Fibroblast of lung (primary cell): ENCODE measurements at regions not wholly inside any gene's neighbourhood (a gene's known extent, or its start where the extent isn't known, plus 50 kb on each side); places are given as distances from the start of the nearest gene placed in this dataset.
"Not testable (repeated sequence)": the region's sequence is repeated elsewhere in the genome, so short reads cannot be mapped to it uniquely, and the experiment has no call there.

ENCODE experiments used
- DNase-seq, 2 donors: peaks; one replicate each; pipeline versions ENCODE4 v3.0.0 to v3.0.0-alpha.2; 2010; ENCODE audit warnings: low read depth in 2 of 2
- H2AFZ ChIP-seq: 2 replicates; pipeline ENCODE4 v1.5.1; 2012; ENCODE audit warnings: low read length, control low read depth, inconsistent platforms
- H3K27ac ChIP-seq: 2 replicates; pipeline ENCODE4 v1.5.1; 2011; ENCODE audit warnings: low read length, control low read depth; ENCODE audit not compliant: insufficient read depth
- H3K27me3 ChIP-seq: 2 replicates; pipeline ENCODE4 v1.5.1; 2011; ENCODE audit warnings: mild to moderate bottlenecking, low read length; ENCODE audit not compliant: control insufficient read depth, insufficient read depth
- H3K36me3 ChIP-seq: 2 replicates; pipeline ENCODE4 v1.5.1; 2011; ENCODE audit warnings: low read length; ENCODE audit not compliant: control insufficient read depth, insufficient read depth
- H3K4me1 ChIP-seq: 2 replicates; pipeline ENCODE4 v1.5.1; 2011; ENCODE audit warnings: low read length; ENCODE audit not compliant: control insufficient read depth, insufficient read depth; ENCODE audit errors: extremely low read depth
- H3K4me2 ChIP-seq: 2 replicates; pipeline ENCODE4 v1.5.1; 2011; ENCODE audit warnings: low read length, control low read depth; ENCODE audit not compliant: insufficient read depth; ENCODE audit errors: extremely low read depth
- H3K4me3 ChIP-seq, 4 experiments: fragments of 200-600 bp in 1 of 4; sonication (generic) in 1 of 4; replicated peaks in 1 of 4; 2 replicates each; pipeline ENCODE4 v1.5.1; 2011 to 2016; ENCODE audit warnings: low read length in 4 of 4, low read depth in 3 of 4, mild to moderate bottlenecking in 3 of 4, control low read depth in 2 of 4, inconsistent platforms in 1 of 4, mixed read lengths in 1 of 4; ENCODE audit not compliant: insufficient read depth in 1 of 4; ENCODE audit errors: control extremely low read depth in 1 of 4
- H3K79me2 ChIP-seq: 2 replicates; pipeline ENCODE4 v1.5.1; 2012; ENCODE audit warnings: mild to moderate bottlenecking, low read length, inconsistent platforms; ENCODE audit not compliant: control insufficient read depth, insufficient read depth
- H3K9ac ChIP-seq: 2 replicates; pipeline ENCODE4 v1.5.1; 2011; ENCODE audit warnings: mild to moderate bottlenecking, low read length, control low read depth; ENCODE audit not compliant: insufficient read depth
- H3K9me3 ChIP-seq: 2 replicates; pipeline ENCODE4 v1.5.1; 2012; ENCODE audit warnings: low read depth, low read length; ENCODE audit not compliant: control insufficient read depth, insufficient read depth
- H4K20me1 ChIP-seq: 2 replicates; pipeline ENCODE4 v1.5.1; 2011; ENCODE audit warnings: low read length; ENCODE audit not compliant: control insufficient read depth, insufficient read depth; ENCODE audit errors: extremely low read depth
- EZH2 ChIP-seq: IDR thresholded peaks from 2 replicates; pipeline ENCODE4 v1.5.1; 2012; ENCODE audit warnings: low read length, control low read depth, mild to moderate bottlenecking; ENCODE audit errors: missing control alignments
- TF ChIP-seq, protein P1 (sequence below), 2 donors: IDR thresholded peaks in 1 of 2; conservative IDR thresholded peaks in 1 of 2; 1 replicate in 1 of 2; 2 replicates in 1 of 2; pipeline ENCODE4 v1.5.1; 2011 to 2012; ENCODE audit warnings: low read length in 2 of 2, control low read depth in 1 of 2, inconsistent platforms in 1 of 2, low read depth in 1 of 2, mild to moderate bottlenecking in 1 of 2

DNA sequence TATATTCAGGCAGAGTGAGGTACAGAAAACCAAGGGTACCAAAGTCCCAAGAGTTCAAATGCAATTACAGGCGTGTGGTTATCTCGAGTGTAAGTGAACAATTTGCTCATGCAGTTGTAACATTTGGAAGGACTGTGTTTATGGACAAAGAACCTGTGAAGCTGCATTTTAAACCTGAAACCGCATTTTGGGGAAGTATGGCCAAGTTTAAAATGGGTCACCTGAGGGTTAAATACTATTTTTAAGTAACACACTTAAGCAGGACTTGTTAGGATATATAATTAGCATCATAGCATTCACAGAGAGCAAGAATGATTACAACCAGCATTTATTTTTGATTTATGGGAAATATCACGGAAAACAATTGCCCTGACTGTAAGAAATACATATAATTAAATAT is 79.1 kb upstream of the LCORL start:
- no peaks in the 10 kb centered on the region for H3K9me3 ChIP-seq
- H3K4me3 ChIP-seq = no peak overlapping the region
- no peaks in the 10 kb centered on the region for H3K4me1 ChIP-seq
- no peaks in the 10 kb centered on the region for H4K20me1 ChIP-seq
- H3K9ac ChIP-seq = no peak overlapping the region
- H3K27ac ChIP-seq = no peak overlapping the region
- H3K4me2 ChIP-seq = no peak overlapping the region
- no peaks in the 10 kb centered on the region for H3K79me2 ChIP-seq
- no peaks in the 10 kb centered on the region for H3K36me3 ChIP-seq
- no peaks in the 10 kb centered on the region for H3K27me3 ChIP-seq
- TF ChIP-seq, protein P1, sequence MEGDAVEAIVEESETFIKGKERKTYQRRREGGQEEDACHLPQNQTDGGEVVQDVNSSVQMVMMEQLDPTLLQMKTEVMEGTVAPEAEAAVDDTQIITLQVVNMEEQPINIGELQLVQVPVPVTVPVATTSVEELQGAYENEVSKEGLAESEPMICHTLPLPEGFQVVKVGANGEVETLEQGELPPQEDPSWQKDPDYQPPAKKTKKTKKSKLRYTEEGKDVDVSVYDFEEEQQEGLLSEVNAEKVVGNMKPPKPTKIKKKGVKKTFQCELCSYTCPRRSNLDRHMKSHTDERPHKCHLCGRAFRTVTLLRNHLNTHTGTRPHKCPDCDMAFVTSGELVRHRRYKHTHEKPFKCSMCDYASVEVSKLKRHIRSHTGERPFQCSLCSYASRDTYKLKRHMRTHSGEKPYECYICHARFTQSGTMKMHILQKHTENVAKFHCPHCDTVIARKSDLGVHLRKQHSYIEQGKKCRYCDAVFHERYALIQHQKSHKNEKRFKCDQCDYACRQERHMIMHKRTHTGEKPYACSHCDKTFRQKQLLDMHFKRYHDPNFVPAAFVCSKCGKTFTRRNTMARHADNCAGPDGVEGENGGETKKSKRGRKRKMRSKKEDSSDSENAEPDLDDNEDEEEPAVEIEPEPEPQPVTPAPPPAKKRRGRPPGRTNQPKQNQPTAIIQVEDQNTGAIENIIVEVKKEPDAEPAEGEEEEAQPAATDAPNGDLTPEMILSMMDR (conservative IDR thresholded peaks at IDR 0.05 in 1 of 2, IDR thresholded peaks at IDR 0.05 in 1 of 2; ENCODE audit: low read depth in 1 of 2, low read length in 2 of 2) = no peak
- TF ChIP-seq EZH2 = no peak
- no peak for DNase-seq
- no peak overlapping the region for H2AFZ ChIP-seq

DNA sequence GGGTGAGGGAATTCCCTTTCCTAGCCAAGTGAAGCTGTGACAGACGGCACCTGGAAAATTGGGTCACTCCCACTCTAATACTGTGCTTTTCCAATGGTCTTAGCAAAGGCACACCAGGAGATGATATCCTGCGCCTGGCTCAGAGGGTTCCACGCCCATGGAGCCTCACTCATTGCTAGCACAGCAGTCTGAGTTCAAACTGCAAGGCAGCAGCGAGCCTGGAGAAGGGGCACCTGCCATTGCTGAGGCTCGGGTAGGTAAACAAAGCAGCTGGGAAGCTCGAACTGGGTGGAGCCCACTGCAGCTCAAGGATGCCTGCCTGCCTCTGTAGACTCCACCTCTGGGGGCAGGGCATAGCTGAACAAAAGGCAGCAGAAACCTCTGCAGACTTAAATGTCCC is 68.9 kb upstream of the LCORL start:
- not testable (repeated sequence) for H3K4me2 ChIP-seq, H3K9ac ChIP-seq, H3K27me3 ChIP-seq, H3K27ac ChIP-seq, H4K20me1 ChIP-seq, H3K36me3 ChIP-seq, H2AFZ ChIP-seq, H3K79me2 ChIP-seq, H3K4me1 ChIP-seq, H3K4me3 ChIP-seq, H3K9me3 ChIP-seq, DNase-seq

DNA sequence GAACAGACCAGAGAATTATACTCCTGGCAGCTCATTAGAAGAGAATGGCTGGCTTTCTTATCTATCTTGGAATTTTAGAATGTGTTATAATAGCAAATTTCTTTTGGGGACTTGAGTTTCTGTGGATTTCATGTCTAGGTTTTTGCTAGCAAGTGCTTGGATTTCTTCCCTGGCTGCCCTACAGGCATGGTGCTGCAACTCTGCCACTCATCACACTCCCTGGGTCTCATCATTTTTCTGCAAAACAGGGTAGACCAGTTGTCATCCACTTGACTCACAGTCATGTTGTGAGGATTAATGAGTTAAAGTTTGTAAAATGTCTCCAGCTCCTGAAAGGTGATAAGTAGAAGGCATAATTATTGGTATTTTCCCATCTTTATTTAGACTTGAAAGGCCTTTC is 60.7 kb upstream of the LCORL start:
- TF ChIP-seq, protein P1 (conservative IDR thresholded peaks at IDR 0.05 in 1 of 2, IDR thresholded peaks at IDR 0.05 in 1 of 2; ENCODE audit: low read depth in 1 of 2, low read length in 2 of 2) = no peak
- Histone ChIP-seq H3K9me3 (no peaks in the 10 kb centered on the region), H3K4me1 (no peaks in the 10 kb centered on the region), H3K79me2 (no peaks in the 10 kb centered on the region), H3K36me3 (no peaks in the 10 kb centered on the region), H3K4me3 (no peak overlapping the region), H3K27ac (no peak overlapping the region), H3K27me3 (no peaks in the 10 kb centered on the region), H4K20me1 (no peaks in the 10 kb centered on the region), H3K9ac (no peak overlapping the region), H2AFZ (no peak overlapping the region), H3K4me2 (no peak overlapping the region)
- no peak for DNase-seq

DNA sequence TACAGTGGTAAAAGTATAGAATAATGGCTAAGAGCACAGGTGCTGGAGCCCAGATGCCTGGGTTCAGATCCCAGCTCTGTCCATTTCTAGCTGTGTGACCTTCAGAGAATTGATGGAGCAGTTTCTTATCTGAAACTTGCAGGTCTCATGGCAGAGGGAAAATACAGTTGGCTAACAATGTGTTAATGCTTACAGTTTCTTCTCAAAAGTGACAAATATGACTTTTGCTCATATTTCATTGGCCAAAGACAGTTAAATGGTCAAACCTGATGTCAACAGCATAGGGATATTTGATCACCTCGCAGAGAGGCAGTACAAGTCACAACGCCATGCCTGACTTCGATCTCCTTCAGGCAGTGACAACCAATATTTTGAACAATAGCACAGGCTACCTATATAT is 60.2 kb upstream of the LCORL start:
- Histone ChIP-seq H3K4me3 (no peak overlapping the region), H3K4me2 (no peak overlapping the region), H3K4me1 (no peaks in the 10 kb centered on the region), H3K36me3 (no peaks in the 10 kb centered on the region), H4K20me1 (no peaks in the 10 kb centered on the region), H3K9ac (no peak overlapping the region), H3K9me3 (no peaks in the 10 kb centered on the region), H3K27me3 (no peaks in the 10 kb centered on the region), H3K27ac (no peak overlapping the region), H3K79me2 (no peaks in the 10 kb centered on the region), H2AFZ (no peak overlapping the region)
- no peak for TF ChIP-seq EZH2
- TF ChIP-seq, protein P1 (conservative IDR thresholded peaks at IDR 0.05 in 1 of 2, IDR thresholded peaks at IDR 0.05 in 1 of 2; ENCODE audit: low read depth in 1 of 2, low read length in 2 of 2) = no peak
- no peak for DNase-seq
